Activated CD8-positive, alpha-beta T cell treated with anti-CD3 and anti-CD28 coated beads, Interleukin-2, amount 10 ng/mL, durations not matched to agents 7 days and 5 days (primary cell): ENCODE measurements at regions not wholly inside any gene's neighbourhood (a gene's known extent, or its start where the extent isn't known, plus 50 kb on each side); places are given as distances from the start of the nearest gene placed in this dataset.
"Not testable (repeated sequence)": the region's sequence is repeated elsewhere in the genome, so short reads cannot be mapped to it uniquely, and the experiment has no call there.

Experiments
- ATAC-seq: fragments of 150-1000 bp; cut with Tn5 transposase; one replicate; pipeline ENCODE4 v1.10.0; 2021; ENCODE audit warnings: moderate library complexity
- CTCF ChIA-PET: fragments of 350-600 bp; sonication (Branson Sonifier 250); formaldehyde crosslinking; loops from one replicate; lab custom pipeline; 2021; ENCODE audit warnings: antibody characterized with exemption; lab: Charles Lee
- POLR2A ChIA-PET: fragments of 350-600 bp; sonication (Branson Sonifier 250); formaldehyde crosslinking; loops from one replicate; lab custom pipeline; 2021; ENCODE audit warnings: antibody characterized with exemption; lab: Charles Lee
- DNase-seq: peaks from one replicate; pipeline ENCODE4 v3.0.0-alpha.2; 2020
- H3K27ac Mint-ChIP-seq: one replicate; pipeline ENCODE4 v1.8.0; 2021; ENCODE audit warnings: mild to moderate bottlenecking, mixed read lengths
- H3K27me3 Mint-ChIP-seq: one replicate; pipeline ENCODE4 v1.8.0; 2021; ENCODE audit warnings: low read depth, mixed read lengths
- H3K36me3 Mint-ChIP-seq: one replicate; pipeline ENCODE4 v1.8.0; 2021; ENCODE audit warnings: low read depth, mixed read lengths
- H3K4me1 Mint-ChIP-seq: one replicate; pipeline ENCODE4 v1.8.0; 2021; ENCODE audit warnings: low read depth, mixed read lengths
- H3K4me3 Mint-ChIP-seq: one replicate; pipeline ENCODE4 v1.8.0; 2021; ENCODE audit warnings: mild to moderate bottlenecking, mixed read lengths
- H3K9me3 Mint-ChIP-seq: one replicate; pipeline ENCODE4 v1.8.0; 2022; ENCODE audit warnings: mixed read lengths; ENCODE audit not compliant: insufficient read depth

GRCh38 chr11:4315292-4315691 is 52.9 kb downstream of the OR52B4 start:
- H3K9me3 Mint-ChIP-seq, POLR2A ChIA-PET, H3K4me1 Mint-ChIP-seq, H3K4me3 Mint-ChIP-seq, H3K27me3 Mint-ChIP-seq, H3K27ac Mint-ChIP-seq, CTCF ChIA-PET, DNase-seq, H3K36me3 Mint-ChIP-seq, ATAC-seq: not testable (repeated sequence)

GRCh38 chr11:4277225-4277624 is 91.0 kb downstream of the OR52B4 start:
- H3K4me1 Mint-ChIP-seq, H3K4me3 Mint-ChIP-seq, H3K27me3 Mint-ChIP-seq, CTCF ChIA-PET, H3K27ac Mint-ChIP-seq, H3K9me3 Mint-ChIP-seq, ATAC-seq, POLR2A ChIA-PET, H3K36me3 Mint-ChIP-seq: not testable (repeated sequence)
- peak; percentile 19 for DNase-seq

- POLR2A ChIA-PET, CTCF ChIA-PET, H3K4me1 Mint-ChIP-seq, DNase-seq, H3K36me3 Mint-ChIP-seq, H3K27me3 Mint-ChIP-seq, ATAC-seq, H3K9me3 Mint-ChIP-seq, H3K4me3 Mint-ChIP-seq, H3K27ac Mint-ChIP-seq: not testable (repeated sequence)
Measured at GRCh38 chr11:4251085-4251484, 117.1 kb downstream of the OR52B4 start.

GRCh38 chr11:4249475-4249874 is 118.7 kb downstream of the OR52B4 start:
- H3K27me3 Mint-ChIP-seq, POLR2A ChIA-PET, H3K4me3 Mint-ChIP-seq, CTCF ChIA-PET, H3K9me3 Mint-ChIP-seq, H3K27ac Mint-ChIP-seq, ATAC-seq, H3K4me1 Mint-ChIP-seq, H3K36me3 Mint-ChIP-seq, DNase-seq: not testable (repeated sequence)

- H3K27me3 Mint-ChIP-seq, result peaks cover 12% of the 10 kb centered on the region
- H3K9me3 Mint-ChIP-seq, H3K4me1 Mint-ChIP-seq, H3K27ac Mint-ChIP-seq, POLR2A ChIA-PET, H3K4me3 Mint-ChIP-seq, H3K36me3 Mint-ChIP-seq, CTCF ChIA-PET, ATAC-seq, DNase-seq: not testable (repeated sequence)
Measured at GRCh38 chr11:4237771-4238170, 130.4 kb downstream of the OR52B4 start.

GRCh38 chr11:4218857-4219256 is 124.3 kb downstream of the RRM1 start:
- CTCF ChIA-PET, H3K4me1 Mint-ChIP-seq, H3K36me3 Mint-ChIP-seq, DNase-seq, H3K27me3 Mint-ChIP-seq, POLR2A ChIA-PET, H3K4me3 Mint-ChIP-seq, ATAC-seq, H3K27ac Mint-ChIP-seq, H3K9me3 Mint-ChIP-seq: not testable (repeated sequence)

GRCh38 chr11:4213746-4214145 is 119.1 kb downstream of the RRM1 start:
- Mint-ChIP-seq H3K36me3 (no peaks in the 10 kb centered on the region), H3K27me3 (peaks cover 31% of the 10 kb centered on the region), H3K4me1 (no peaks in the 10 kb centered on the region), H3K9me3 (no peaks in the 10 kb centered on the region), H3K27ac (no peak overlapping the region), H3K4me3 (no peak overlapping the region)
- ChIA-PET CTCF (no interaction called here), POLR2A (no interaction called here)
- ATAC-seq (no peak), DNase-seq (no peak)

- H3K36me3 Mint-ChIP-seq, result no peaks in the 10 kb centered on the region
- ATAC-seq (no peak), DNase-seq (no peak)
- no peaks in the 10 kb centered on the region for H3K4me1 Mint-ChIP-seq
- POLR2A ChIA-PET, result no interaction called here
- CTCF ChIA-PET, result no interaction called here
- H3K27ac Mint-ChIP-seq, result no peak overlapping the region
- no peak overlapping the region for H3K4me3 Mint-ChIP-seq
- H3K9me3 Mint-ChIP-seq, result no peaks in the 10 kb centered on the region
- peaks cover 31% of the 10 kb centered on the region for H3K27me3 Mint-ChIP-seq
Measured at GRCh38 chr11:4211991-4212390, 117.4 kb downstream of the RRM1 start.

- Mint-ChIP-seq H3K27me3 (peaks cover 11% of the 10 kb centered on the region), H3K4me1 (no peaks in the 10 kb centered on the region), H3K9me3 (no peaks in the 10 kb centered on the region), H3K4me3 (no peak overlapping the region), H3K36me3 (no peaks in the 10 kb centered on the region), H3K27ac (no peak overlapping the region)
- ATAC-seq (no peak), DNase-seq (no peak)
- POLR2A ChIA-PET, result no interaction called here
- CTCF ChIA-PET, result interaction anchor here (0.8 to 2.3 kb wide), 2 partner anchors 16 to 335 kb away, joined by 3 to 13 read pairs; no protein-coding TSS in a partner anchor
Measured at GRCh38 chr11:4203603-4204360, 109.2 kb downstream of the RRM1 start.

- Mint-ChIP-seq H3K27me3 (peaks cover 11% of the 10 kb centered on the region), H3K4me1 (no peaks in the 10 kb centered on the region), H3K9me3 (no peaks in the 10 kb centered on the region), H3K27ac (no peak overlapping the region), H3K4me3 (no peak overlapping the region), H3K36me3 (no peaks in the 10 kb centered on the region)
- ChIA-PET CTCF (interaction anchor here (0.8 to 2.3 kb wide), 2 partner anchors 15 to 336 kb away, joined by 3 to 13 read pairs; no protein-coding TSS in a partner anchor), POLR2A (no interaction called here)
- ATAC-seq (no peak), DNase-seq (no peak)
Measured at GRCh38 chr11:4202749-4203148, 108.2 kb downstream of the RRM1 start.

- no peak overlapping the region for H3K4me3 Mint-ChIP-seq
- ATAC-seq, result no peak
- ChIA-PET POLR2A (no interaction called here), CTCF (interaction anchor here (0.9 kb wide), 1 partner anchor 10 kb away, joined by 4 read pairs; no protein-coding TSS in a partner anchor)
- no peaks in the 10 kb centered on the region for H3K4me1 Mint-ChIP-seq
- DNase-seq, result no peak
- H3K27ac Mint-ChIP-seq, result no peak overlapping the region
- peaks cover 22% of the 10 kb centered on the region for H3K27me3 Mint-ChIP-seq
- H3K9me3 Mint-ChIP-seq, result no peaks in the 10 kb centered on the region
- no peaks in the 10 kb centered on the region for H3K36me3 Mint-ChIP-seq
Measured at GRCh38 chr11:4197112-4197511, 102.5 kb downstream of the RRM1 start.

GRCh38 chr11:4195909-4196308 is 101.3 kb downstream of the RRM1 start:
- no peak for ATAC-seq
- peaks cover 19% of the 10 kb centered on the region for H3K27me3 Mint-ChIP-seq
- no peak for DNase-seq
- no peak overlapping the region for H3K27ac Mint-ChIP-seq
- POLR2A ChIA-PET, result no interaction called here
- no peaks in the 10 kb centered on the region for H3K36me3 Mint-ChIP-seq
- no peaks in the 10 kb centered on the region for H3K4me1 Mint-ChIP-seq
- no peaks in the 10 kb centered on the region for H3K9me3 Mint-ChIP-seq
- CTCF ChIA-PET, result interaction anchor here (1.0 kb wide), 1 partner anchor 9 kb away, joined by 4 read pairs; no protein-coding TSS in a partner anchor
- H3K4me3 Mint-ChIP-seq, result no peak overlapping the region
